H1 (cell line): ENCODE measurements at regions not wholly inside any gene's neighbourhood (a gene's known extent, or its start where the extent isn't known, plus 50 kb on each side); places are given as distances from the start of the nearest gene placed in this dataset.

Source experiments
- CTCF ChIA-PET: fragments of 300-600 bp; sonication (Branson Sonifier 250); formaldehyde crosslinking; loops from one replicate; lab custom pipeline; 2021; ENCODE audit not compliant: partially characterized antibody; lab: Charles Lee
- POLR2A ChIA-PET: fragments of 300-600 bp; sonication (Branson Sonifier 250); formaldehyde crosslinking; loops from one replicate; lab custom pipeline; 2021; ENCODE audit warnings: inconsistent platforms; ENCODE audit not compliant: partially characterized antibody; lab: Charles Lee
- DNase-seq, 2 experiments: peaks; one replicate each; pipeline versions ENCODE4 v3.0.0 to v3.0.0-alpha.2; 2010 to 2022; ENCODE audit warnings: low spot score in 2 of 2, low read depth in 1 of 2, mixed read lengths in 1 of 2
- FAIRE-seq: peaks from 2 replicates; lab custom pipeline; 2011; peaks lifted over from hg19 to GRCh38; lab: Jason Lieb, UNC
- H2AFZ ChIP-seq: 2 replicates; pipeline ENCODE4 v1.8.1; 2012; ENCODE audit warnings: low read length, inconsistent platforms
- H2AK5ac ChIP-seq: 2 replicates; pipeline ENCODE4 v1.6.1; 2013; ENCODE audit warnings: low read depth, low read length
- H2BK120ac ChIP-seq: replicated peaks from 2 replicates; pipeline ENCODE3; 2013; ENCODE audit warnings: low read depth, low read length, inconsistent platforms
- H2BK12ac ChIP-seq: 2 replicates; pipeline ENCODE4 v1.6.1; 2013; ENCODE audit warnings: low read depth, low read length
- H2BK15ac ChIP-seq: 2 replicates; pipeline ENCODE4 v1.6.1; 2013; ENCODE audit warnings: low read length
- H2BK20ac ChIP-seq: 2 replicates; pipeline ENCODE4 v1.6.1; 2013; ENCODE audit warnings: low read length
- H2BK5ac ChIP-seq: 2 replicates; pipeline ENCODE4 v1.6.1; 2013; ENCODE audit warnings: low read depth, low read length
- H3K14ac ChIP-seq: 2 replicates; pipeline ENCODE4 v1.6.1; 2013; ENCODE audit warnings: inconsistent platforms; ENCODE audit not compliant: insufficient read length
- H3K18ac ChIP-seq: 2 replicates; pipeline ENCODE4 v1.6.1; 2013; ENCODE audit warnings: low read length; ENCODE audit errors: extremely low read depth
- H3K23ac ChIP-seq: 2 replicates; pipeline ENCODE4 v1.6.1; 2013; ENCODE audit warnings: inconsistent platforms; ENCODE audit not compliant: insufficient read length
- H3K23me2 ChIP-seq: 2 replicates; pipeline ENCODE4 v1.6.1; 2013; ENCODE audit warnings: low read depth, low read length
- H3K27ac ChIP-seq: 2 replicates; pipeline ENCODE4 v1.6.1; 2011; ENCODE audit warnings: low read depth, low read length, inconsistent platforms
- H3K27me3 ChIP-seq, 4 experiments: replicated peaks in 1 of 4; 1 replicate in 1 of 4; 2 replicates in 3 of 4; pipeline versions ENCODE4 v1.6.1 to v1.8.1; 2011 to 2013; ENCODE audit warnings: low read length in 3 of 4, mild to moderate bottlenecking in 3 of 4, inconsistent platforms in 2 of 4, mixed read lengths in 2 of 4, moderate library complexity in 1 of 4; ENCODE audit not compliant: control insufficient read depth in 3 of 4, insufficient read depth in 3 of 4; ENCODE audit errors: extremely low read depth in 1 of 4
- H3K36me3 ChIP-seq, 4 experiments: 2 replicates each; pipeline versions ENCODE4 v1.6.1 to v1.8.1; 2011 to 2013; ENCODE audit warnings: mild to moderate bottlenecking in 4 of 4, low read length in 3 of 4, moderate library complexity in 2 of 4, control low read depth in 1 of 4, inconsistent platforms in 1 of 4; ENCODE audit not compliant: insufficient read depth in 4 of 4, control insufficient read depth in 2 of 4
- H3K4ac ChIP-seq: replicated peaks from 2 replicates; pipeline ENCODE3; 2013; ENCODE audit warnings: low read length, low read depth, mixed read lengths, inconsistent platforms; ENCODE audit not compliant: insufficient read length
- H3K4me1 ChIP-seq, 4 experiments: replicated peaks in 1 of 4; 1 replicate in 1 of 4; 2 replicates in 3 of 4; pipeline versions ENCODE4 v1.6.1 to v1.8.1; 2011 to 2013; ENCODE audit warnings: low read length in 3 of 4, inconsistent platforms in 2 of 4, mixed read lengths in 1 of 4; ENCODE audit not compliant: insufficient read depth in 4 of 4, control insufficient read depth in 3 of 4
- H3K4me2 ChIP-seq, 2 experiments: 2 replicates each; pipeline versions ENCODE4 v1.6.1 to v1.8.1; 2011 to 2013; ENCODE audit warnings: low read depth in 2 of 2, low read length in 2 of 2, control low read depth in 1 of 2, inconsistent platforms in 1 of 2, mild to moderate bottlenecking in 1 of 2; ENCODE audit not compliant: insufficient read depth in 1 of 2
- H3K4me3 ChIP-seq, 4 experiments: fragments of 200-600, 300-600 bp in 1 of 4; sonication (generic), shearing (Covaris generic), sonication (Bioruptor Twin) in 1 of 4; 2 replicates each; pipeline versions ENCODE4 v1.5.1 to v1.8.1; 2011 to 2016; ENCODE audit warnings: low read length in 4 of 4, low read depth in 3 of 4, control low read depth in 2 of 4, inconsistent platforms in 2 of 4, mild to moderate bottlenecking in 2 of 4, mixed read lengths in 1 of 4, moderate library complexity in 1 of 4; ENCODE audit not compliant: insufficient read depth in 2 of 4; ENCODE audit errors: extremely low read depth in 1 of 4
- H3K56ac ChIP-seq: replicated peaks from 2 replicates; pipeline ENCODE3; 2013; ENCODE audit warnings: low read depth, mild to moderate bottlenecking, mixed read lengths, low read length, inconsistent platforms; ENCODE audit not compliant: insufficient read length
- H3K79me1 ChIP-seq: 2 replicates; pipeline ENCODE4 v1.6.1; 2013; ENCODE audit warnings: low read depth, low read length, control low read depth
- H3K79me2 ChIP-seq, 2 experiments: 2 replicates each; pipeline versions ENCODE4 v1.6.1 to v1.8.1; 2012 to 2013; ENCODE audit warnings: low read length in 2 of 2, mild to moderate bottlenecking in 2 of 2, inconsistent platforms in 1 of 2; ENCODE audit not compliant: insufficient read depth in 2 of 2, control insufficient read depth in 1 of 2
- H3K9ac ChIP-seq, 4 experiments: replicated peaks in 1 of 4; 1 replicate in 1 of 4; 2 replicates in 3 of 4; pipeline versions ENCODE4 v1.6.1 to v1.8.1; 2011 to 2013; ENCODE audit warnings: low read depth in 3 of 4, low read length in 3 of 4, control low read depth in 2 of 4, mild to moderate bottlenecking in 2 of 4, moderate library complexity in 2 of 4, inconsistent platforms in 1 of 4; ENCODE audit errors: extremely low read depth in 1 of 4
- H3K9me3 ChIP-seq, 2 experiments: 2 replicates each; pipeline versions ENCODE4 v1.6.1 to v1.8.1; 2012 to 2013; ENCODE audit warnings: mild to moderate bottlenecking in 2 of 2, moderate library complexity in 2 of 2, control low read depth in 1 of 2, inconsistent platforms in 1 of 2, low read depth in 1 of 2, low read length in 1 of 2, mixed read lengths in 1 of 2; ENCODE audit not compliant: insufficient read depth in 2 of 2
- H4K20me1 ChIP-seq, 2 experiments: replicated peaks in 1 of 2; 2 replicates each; pipeline versions ENCODE3 to v1.8.1; 2011 to 2013; ENCODE audit warnings: inconsistent platforms in 2 of 2, low read length in 2 of 2, mild to moderate bottlenecking in 1 of 2; ENCODE audit not compliant: insufficient read depth in 2 of 2, control insufficient read depth in 1 of 2
- H4K5ac ChIP-seq: 2 replicates; pipeline ENCODE4 v1.6.1; 2013; ENCODE audit warnings: low read length, low read depth, mixed read lengths, inconsistent platforms; ENCODE audit not compliant: insufficient read length
- H4K8ac ChIP-seq: 2 replicates; pipeline ENCODE4 v1.8.0; 2013; ENCODE audit warnings: mild to moderate bottlenecking, moderate library complexity, low read length, inconsistent platforms; ENCODE audit not compliant: insufficient read depth; ENCODE audit errors: extremely low read depth
- H4K91ac ChIP-seq: replicated peaks from 2 replicates; pipeline ENCODE3; 2013; ENCODE audit warnings: low read length, mixed read lengths, inconsistent platforms; ENCODE audit not compliant: insufficient read length
- BACH1 ChIP-seq: IDR thresholded peaks from 2 replicates; pipeline ENCODE4 v1.6.1; 2012; ENCODE audit warnings: low read length, improper control_type of control experiment
- BCL11A ChIP-seq, 2 experiments: IDR thresholded peaks; one replicate each; pipeline ENCODE4 v1.6.1; 2011; ENCODE audit warnings: low read depth in 2 of 2, low read length in 2 of 2, mild to moderate bottlenecking in 2 of 2
- CEBPB ChIP-seq: IDR thresholded peaks from 2 replicates; pipeline ENCODE4 v1.6.1; 2012; ENCODE audit warnings: low read depth, low read length
- KDM4A ChIP-seq: IDR thresholded peaks from one replicate; pipeline ENCODE4 v1.7.1; 2012; ENCODE audit warnings: low read depth, mild to moderate bottlenecking, moderate library complexity, low read length, inconsistent platforms; ENCODE audit not compliant: severe bottlenecking
- RFX5 ChIP-seq: IDR thresholded peaks from 2 replicates; pipeline ENCODE4 v1.6.1; 2011; ENCODE audit warnings: low read depth, low read length, improper control_type of control experiment, borderline replicate concordance
- WGBS, 2 experiments: shearing (Covaris generic) in 1 of 2; methylation state at CpG; one replicate each; pipeline versions ENCODE4 v1.1.6 to v1.1.7; 2013 to 2015; ENCODE audit warnings: low lambda C conversion rate in 2 of 2, mixed read lengths in 2 of 2, inconsistent platforms in 1 of 2, low coverage in 1 of 2, missing lambda C conversion rate in 1 of 2; ENCODE audit not compliant: insufficient replicate concordance in 2 of 2, insufficient coverage in 1 of 2, insufficient read length in 1 of 2; ENCODE audit errors: extremely low coverage in 1 of 2, missing lambda C conversion rate in 1 of 2; 5-methylcytosine and 5-hydroxymethylcytosine counted together
- TF ChIP-seq, protein P1 (sequence below), 3 experiments: IDR thresholded peaks; 1 replicate in 2 of 3; 2 replicates in 1 of 3; pipeline versions ENCODE4 v1.5.1 to v1.6.1; 2011; ENCODE audit warnings: low read length in 3 of 3, mild to moderate bottlenecking in 3 of 3, inconsistent platforms in 2 of 3, low read depth in 1 of 3, moderate library complexity in 1 of 3; ENCODE audit not compliant: insufficient read depth in 1 of 3; ENCODE audit errors: control extremely low read depth in 1 of 3

DNA sequence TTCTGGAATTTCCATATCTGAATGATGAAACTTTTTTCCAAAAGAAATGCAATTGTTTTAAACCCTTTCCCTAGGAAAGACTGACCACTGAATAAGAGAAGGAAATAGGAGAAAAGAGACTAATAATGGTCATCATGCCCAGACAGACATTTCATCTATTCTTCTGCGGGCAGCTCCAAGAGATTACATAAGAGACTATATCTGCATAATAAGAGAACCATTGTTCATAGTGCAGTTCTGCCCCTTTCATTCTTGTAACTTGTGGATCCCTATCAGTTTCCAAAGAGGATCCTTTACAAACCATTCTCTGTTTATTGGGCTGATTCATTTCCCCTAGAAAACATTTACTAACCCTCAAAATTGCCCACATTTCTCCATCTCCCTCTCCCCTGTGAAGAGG is 197.8 kb downstream of the FSCB start:
- no peak overlapping the region for H2BK15ac ChIP-seq
- H3K4me1 ChIP-seq, result no peaks in the 10 kb centered on the region; a peak in 1 of 7 replicates
- H3K23ac ChIP-seq, result no peak overlapping the region
- no peaks in the 10 kb centered on the region for H3K9me3 ChIP-seq
- no peak overlapping the region for H3K4me3 ChIP-seq
- H3K9ac ChIP-seq, result no peak overlapping the region
- no peaks in the 10 kb centered on the region for H4K20me1 ChIP-seq
- H3K79me1 ChIP-seq, result no peaks in the 10 kb centered on the region
- H4K8ac ChIP-seq, result no peak overlapping the region
- POLR2A ChIA-PET, result no interaction called here
- H3K18ac ChIP-seq, result no peak overlapping the region
- no peak overlapping the region for H3K56ac ChIP-seq
- CTCF ChIA-PET, result interaction anchor here (0.6 to 1.1 kb wide), 3 partner anchors 9 to 737 kb away, joined by 3 read pairs; no protein-coding TSS in a partner anchor
- FAIRE-seq (no peak), DNase-seq (no peak)
- H4K91ac ChIP-seq, result no peak overlapping the region
- TF ChIP-seq BACH1 (no peak), BCL11A (IDR thresholded peaks at IDR 0.05; ENCODE audit: low read depth in 2 of 2, low read length in 2 of 2) (no peak), CEBPB (no peak), RFX5 (no peak), KDM4A (no peak)
- TF ChIP-seq, protein P1, sequence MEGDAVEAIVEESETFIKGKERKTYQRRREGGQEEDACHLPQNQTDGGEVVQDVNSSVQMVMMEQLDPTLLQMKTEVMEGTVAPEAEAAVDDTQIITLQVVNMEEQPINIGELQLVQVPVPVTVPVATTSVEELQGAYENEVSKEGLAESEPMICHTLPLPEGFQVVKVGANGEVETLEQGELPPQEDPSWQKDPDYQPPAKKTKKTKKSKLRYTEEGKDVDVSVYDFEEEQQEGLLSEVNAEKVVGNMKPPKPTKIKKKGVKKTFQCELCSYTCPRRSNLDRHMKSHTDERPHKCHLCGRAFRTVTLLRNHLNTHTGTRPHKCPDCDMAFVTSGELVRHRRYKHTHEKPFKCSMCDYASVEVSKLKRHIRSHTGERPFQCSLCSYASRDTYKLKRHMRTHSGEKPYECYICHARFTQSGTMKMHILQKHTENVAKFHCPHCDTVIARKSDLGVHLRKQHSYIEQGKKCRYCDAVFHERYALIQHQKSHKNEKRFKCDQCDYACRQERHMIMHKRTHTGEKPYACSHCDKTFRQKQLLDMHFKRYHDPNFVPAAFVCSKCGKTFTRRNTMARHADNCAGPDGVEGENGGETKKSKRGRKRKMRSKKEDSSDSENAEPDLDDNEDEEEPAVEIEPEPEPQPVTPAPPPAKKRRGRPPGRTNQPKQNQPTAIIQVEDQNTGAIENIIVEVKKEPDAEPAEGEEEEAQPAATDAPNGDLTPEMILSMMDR (IDR thresholded peaks at IDR 0.05; ENCODE audit: control extremely low read depth in 1 of 3, insufficient read depth in 1 of 3, low read depth in 1 of 3, low read length in 3 of 3), result no peak
- H2BK20ac ChIP-seq, result no peak overlapping the region
- no peaks in the 10 kb centered on the region for H3K27me3 ChIP-seq
- H2AFZ ChIP-seq, result no peak overlapping the region
- H2AK5ac ChIP-seq, result no peak overlapping the region
- H3K36me3 ChIP-seq, result no peaks in the 10 kb centered on the region
- no peak overlapping the region for H2BK12ac ChIP-seq
- H2BK5ac ChIP-seq, result no peak overlapping the region
- no peaks in the 10 kb centered on the region for H3K79me2 ChIP-seq
- H3K27ac ChIP-seq, result no peak overlapping the region
- H2BK120ac ChIP-seq, result no peak overlapping the region
- WGBS, 2 experiments, result 92% methylated on average over 1 of the region's 1 CpG; no CpG with 5 or more reads in 1 of the 2 experiments
- H3K14ac ChIP-seq, result no peak overlapping the region
- H3K4me2 ChIP-seq, result no peak overlapping the region
- H3K4ac ChIP-seq, result no peak overlapping the region
- no peak overlapping the region for H4K5ac ChIP-seq
- no peaks in the 10 kb centered on the region for H3K23me2 ChIP-seq
